H1 (cell line): ENCODE measurements at regions not wholly inside any gene's neighbourhood (a gene's known extent, or its start where the extent isn't known, plus 50 kb on each side); places are given as distances from the start of the nearest gene placed in this dataset.

Source experiments
- CTCF ChIA-PET: fragments of 300-600 bp; sonication (Branson Sonifier 250); formaldehyde crosslinking; loops from one replicate; lab custom pipeline; 2021; ENCODE audit not compliant: partially characterized antibody; lab: Charles Lee
- POLR2A ChIA-PET: fragments of 300-600 bp; sonication (Branson Sonifier 250); formaldehyde crosslinking; loops from one replicate; lab custom pipeline; 2021; ENCODE audit warnings: inconsistent platforms; ENCODE audit not compliant: partially characterized antibody; lab: Charles Lee
- DNase-seq, 2 experiments: peaks; one replicate each; pipeline versions ENCODE4 v3.0.0 to v3.0.0-alpha.2; 2010 to 2022; ENCODE audit warnings: low spot score in 2 of 2, low read depth in 1 of 2, mixed read lengths in 1 of 2
- FAIRE-seq: peaks from 2 replicates; lab custom pipeline; 2011; peaks lifted over from hg19 to GRCh38; lab: Jason Lieb, UNC
- H2AFZ ChIP-seq: 2 replicates; pipeline ENCODE4 v1.8.1; 2012; ENCODE audit warnings: low read length, inconsistent platforms
- H2AK5ac ChIP-seq: 2 replicates; pipeline ENCODE4 v1.6.1; 2013; ENCODE audit warnings: low read depth, low read length
- H2BK120ac ChIP-seq: replicated peaks from 2 replicates; pipeline ENCODE3; 2013; ENCODE audit warnings: low read depth, low read length, inconsistent platforms
- H2BK12ac ChIP-seq: 2 replicates; pipeline ENCODE4 v1.6.1; 2013; ENCODE audit warnings: low read depth, low read length
- H2BK15ac ChIP-seq: 2 replicates; pipeline ENCODE4 v1.6.1; 2013; ENCODE audit warnings: low read length
- H2BK20ac ChIP-seq: 2 replicates; pipeline ENCODE4 v1.6.1; 2013; ENCODE audit warnings: low read length
- H2BK5ac ChIP-seq: 2 replicates; pipeline ENCODE4 v1.6.1; 2013; ENCODE audit warnings: low read depth, low read length
- H3K14ac ChIP-seq: 2 replicates; pipeline ENCODE4 v1.6.1; 2013; ENCODE audit warnings: inconsistent platforms; ENCODE audit not compliant: insufficient read length
- H3K18ac ChIP-seq: 2 replicates; pipeline ENCODE4 v1.6.1; 2013; ENCODE audit warnings: low read length; ENCODE audit errors: extremely low read depth
- H3K23ac ChIP-seq: 2 replicates; pipeline ENCODE4 v1.6.1; 2013; ENCODE audit warnings: inconsistent platforms; ENCODE audit not compliant: insufficient read length
- H3K23me2 ChIP-seq: 2 replicates; pipeline ENCODE4 v1.6.1; 2013; ENCODE audit warnings: low read depth, low read length
- H3K27ac ChIP-seq: 2 replicates; pipeline ENCODE4 v1.6.1; 2011; ENCODE audit warnings: low read depth, low read length, inconsistent platforms
- H3K27me3 ChIP-seq, 4 experiments: replicated peaks in 1 of 4; 1 replicate in 1 of 4; 2 replicates in 3 of 4; pipeline versions ENCODE4 v1.6.1 to v1.8.1; 2011 to 2013; ENCODE audit warnings: low read length in 3 of 4, mild to moderate bottlenecking in 3 of 4, inconsistent platforms in 2 of 4, mixed read lengths in 2 of 4, moderate library complexity in 1 of 4; ENCODE audit not compliant: control insufficient read depth in 3 of 4, insufficient read depth in 3 of 4; ENCODE audit errors: extremely low read depth in 1 of 4
- H3K36me3 ChIP-seq, 4 experiments: 2 replicates each; pipeline versions ENCODE4 v1.6.1 to v1.8.1; 2011 to 2013; ENCODE audit warnings: mild to moderate bottlenecking in 4 of 4, low read length in 3 of 4, moderate library complexity in 2 of 4, control low read depth in 1 of 4, inconsistent platforms in 1 of 4; ENCODE audit not compliant: insufficient read depth in 4 of 4, control insufficient read depth in 2 of 4
- H3K4ac ChIP-seq: replicated peaks from 2 replicates; pipeline ENCODE3; 2013; ENCODE audit warnings: low read length, low read depth, mixed read lengths, inconsistent platforms; ENCODE audit not compliant: insufficient read length
- H3K4me1 ChIP-seq, 4 experiments: replicated peaks in 1 of 4; 1 replicate in 1 of 4; 2 replicates in 3 of 4; pipeline versions ENCODE4 v1.6.1 to v1.8.1; 2011 to 2013; ENCODE audit warnings: low read length in 3 of 4, inconsistent platforms in 2 of 4, mixed read lengths in 1 of 4; ENCODE audit not compliant: insufficient read depth in 4 of 4, control insufficient read depth in 3 of 4
- H3K4me2 ChIP-seq, 2 experiments: 2 replicates each; pipeline versions ENCODE4 v1.6.1 to v1.8.1; 2011 to 2013; ENCODE audit warnings: low read depth in 2 of 2, low read length in 2 of 2, control low read depth in 1 of 2, inconsistent platforms in 1 of 2, mild to moderate bottlenecking in 1 of 2; ENCODE audit not compliant: insufficient read depth in 1 of 2
- H3K4me3 ChIP-seq, 4 experiments: fragments of 200-600, 300-600 bp in 1 of 4; sonication (generic), shearing (Covaris generic), sonication (Bioruptor Twin) in 1 of 4; 2 replicates each; pipeline versions ENCODE4 v1.5.1 to v1.8.1; 2011 to 2016; ENCODE audit warnings: low read length in 4 of 4, low read depth in 3 of 4, control low read depth in 2 of 4, inconsistent platforms in 2 of 4, mild to moderate bottlenecking in 2 of 4, mixed read lengths in 1 of 4, moderate library complexity in 1 of 4; ENCODE audit not compliant: insufficient read depth in 2 of 4; ENCODE audit errors: extremely low read depth in 1 of 4
- H3K56ac ChIP-seq: replicated peaks from 2 replicates; pipeline ENCODE3; 2013; ENCODE audit warnings: low read depth, mild to moderate bottlenecking, mixed read lengths, low read length, inconsistent platforms; ENCODE audit not compliant: insufficient read length
- H3K79me1 ChIP-seq: 2 replicates; pipeline ENCODE4 v1.6.1; 2013; ENCODE audit warnings: low read depth, low read length, control low read depth
- H3K79me2 ChIP-seq, 2 experiments: 2 replicates each; pipeline versions ENCODE4 v1.6.1 to v1.8.1; 2012 to 2013; ENCODE audit warnings: low read length in 2 of 2, mild to moderate bottlenecking in 2 of 2, inconsistent platforms in 1 of 2; ENCODE audit not compliant: insufficient read depth in 2 of 2, control insufficient read depth in 1 of 2
- H3K9ac ChIP-seq, 4 experiments: replicated peaks in 1 of 4; 1 replicate in 1 of 4; 2 replicates in 3 of 4; pipeline versions ENCODE4 v1.6.1 to v1.8.1; 2011 to 2013; ENCODE audit warnings: low read depth in 3 of 4, low read length in 3 of 4, control low read depth in 2 of 4, mild to moderate bottlenecking in 2 of 4, moderate library complexity in 2 of 4, inconsistent platforms in 1 of 4; ENCODE audit errors: extremely low read depth in 1 of 4
- H3K9me3 ChIP-seq, 2 experiments: 2 replicates each; pipeline versions ENCODE4 v1.6.1 to v1.8.1; 2012 to 2013; ENCODE audit warnings: mild to moderate bottlenecking in 2 of 2, moderate library complexity in 2 of 2, control low read depth in 1 of 2, inconsistent platforms in 1 of 2, low read depth in 1 of 2, low read length in 1 of 2, mixed read lengths in 1 of 2; ENCODE audit not compliant: insufficient read depth in 2 of 2
- H4K20me1 ChIP-seq, 2 experiments: replicated peaks in 1 of 2; 2 replicates each; pipeline versions ENCODE3 to v1.8.1; 2011 to 2013; ENCODE audit warnings: inconsistent platforms in 2 of 2, low read length in 2 of 2, mild to moderate bottlenecking in 1 of 2; ENCODE audit not compliant: insufficient read depth in 2 of 2, control insufficient read depth in 1 of 2
- H4K5ac ChIP-seq: 2 replicates; pipeline ENCODE4 v1.6.1; 2013; ENCODE audit warnings: low read length, low read depth, mixed read lengths, inconsistent platforms; ENCODE audit not compliant: insufficient read length
- H4K8ac ChIP-seq: 2 replicates; pipeline ENCODE4 v1.8.0; 2013; ENCODE audit warnings: mild to moderate bottlenecking, moderate library complexity, low read length, inconsistent platforms; ENCODE audit not compliant: insufficient read depth; ENCODE audit errors: extremely low read depth
- H4K91ac ChIP-seq: replicated peaks from 2 replicates; pipeline ENCODE3; 2013; ENCODE audit warnings: low read length, mixed read lengths, inconsistent platforms; ENCODE audit not compliant: insufficient read length
- CEBPB ChIP-seq: IDR thresholded peaks from 2 replicates; pipeline ENCODE4 v1.6.1; 2012; ENCODE audit warnings: low read depth, low read length
- POLR2AphosphoS5 ChIP-seq: IDR thresholded peaks from 2 replicates; pipeline ENCODE4 v1.6.1; 2011; ENCODE audit warnings: low read depth, low read length
- SAP30 ChIP-seq: fragments of 300-600 bp; sonication (generic); IDR thresholded peaks from 2 replicates; pipeline ENCODE4 v1.7.1; 2012; ENCODE audit warnings: low read length, moderate library complexity, mild to moderate bottlenecking, inconsistent platforms; ENCODE audit not compliant: insufficient read depth, insufficient replicate concordance
- TAF1 ChIP-seq: IDR thresholded peaks from 2 replicates; pipeline ENCODE4 v1.6.1; 2011; ENCODE audit warnings: mild to moderate bottlenecking, low read depth, low read length
- WGBS, 2 experiments: shearing (Covaris generic) in 1 of 2; methylation state at CpG; one replicate each; pipeline versions ENCODE4 v1.1.6 to v1.1.7; 2013 to 2015; ENCODE audit warnings: low lambda C conversion rate in 2 of 2, mixed read lengths in 2 of 2, inconsistent platforms in 1 of 2, low coverage in 1 of 2, missing lambda C conversion rate in 1 of 2; ENCODE audit not compliant: insufficient replicate concordance in 2 of 2, insufficient coverage in 1 of 2, insufficient read length in 1 of 2; ENCODE audit errors: extremely low coverage in 1 of 2, missing lambda C conversion rate in 1 of 2; 5-methylcytosine and 5-hydroxymethylcytosine counted together
- TF ChIP-seq, protein P1 (sequence below): IDR thresholded peaks from 2 replicates; pipeline ENCODE4 v1.6.1; 2011; ENCODE audit warnings: low read depth, mild to moderate bottlenecking, low read length; ENCODE audit not compliant: insufficient read depth

DNA sequence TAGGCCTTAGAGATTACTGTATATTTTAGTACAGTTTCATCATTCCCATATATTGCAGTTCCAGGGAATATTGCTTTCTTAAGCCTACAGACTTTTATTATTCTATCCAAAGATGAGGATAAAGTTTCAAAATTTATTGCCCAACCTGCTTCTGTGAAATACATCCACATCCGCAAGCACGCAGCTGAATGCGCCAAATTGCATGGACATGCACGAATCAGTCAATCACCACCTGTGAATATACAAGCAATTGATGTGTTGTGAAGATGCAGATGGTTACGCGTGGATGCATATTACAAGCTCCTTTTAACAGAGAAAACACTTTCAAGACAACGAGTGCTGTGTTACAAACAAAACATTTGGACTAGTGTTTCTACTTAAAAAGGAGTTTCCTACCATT lies 577.8 kb upstream of the PLXNA2 start:
- H3K14ac ChIP-seq: no peak overlapping the region
- TF ChIP-seq, protein P1, sequence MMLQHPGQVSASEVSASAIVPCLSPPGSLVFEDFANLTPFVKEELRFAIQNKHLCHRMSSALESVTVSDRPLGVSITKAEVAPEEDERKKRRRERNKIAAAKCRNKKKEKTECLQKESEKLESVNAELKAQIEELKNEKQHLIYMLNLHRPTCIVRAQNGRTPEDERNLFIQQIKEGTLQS: no peak
- TF ChIP-seq SAP30 (no peak), POLR2AphosphoS5 (no peak), CEBPB (no peak), TAF1 (no peak)

More for the DNA sequence above, 577.8 kb upstream of the PLXNA2 start:
- H3K36me3 ChIP-seq: no peaks in the 10 kb centered on the region
- H3K23ac ChIP-seq: no peak overlapping the region
- H3K27me3 ChIP-seq: no peaks in the 10 kb centered on the region
- no peak for DNase-seq
- no peak overlapping the region for H4K5ac ChIP-seq
- H3K4me2 ChIP-seq: no peak overlapping the region
- H3K4ac ChIP-seq: no peak overlapping the region
- H2BK20ac ChIP-seq: no peak overlapping the region
- H3K9ac ChIP-seq: no peak overlapping the region
- H3K79me2 ChIP-seq: no peaks in the 10 kb centered on the region
- POLR2A ChIA-PET: no interaction called here
- H3K9me3 ChIP-seq: no peaks in the 10 kb centered on the region
- 95% methylated on average over 7 of the region's 7 CpGs; no CpG with 5 or more reads in 1 of the 2 experiments for WGBS, 2 experiments
- H3K23me2 ChIP-seq: 0 out of 2 replicates have a peak, but pooled peaks cover 1% of the 10 kb centered on the region
- H2BK15ac ChIP-seq: no peak overlapping the region
- no peak overlapping the region for H4K8ac ChIP-seq
- H2BK120ac ChIP-seq: no peak overlapping the region
- no peak overlapping the region for H2AFZ ChIP-seq
- CTCF ChIA-PET: no interaction called here
- H3K18ac ChIP-seq: no peak overlapping the region
- no peaks in the 10 kb centered on the region for H4K20me1 ChIP-seq
- H3K79me1 ChIP-seq: no peaks in the 10 kb centered on the region
- H3K4me3 ChIP-seq: no peak overlapping the region
- no peak overlapping the region for H3K27ac ChIP-seq
- no peak overlapping the region for H2BK12ac ChIP-seq
- H2BK5ac ChIP-seq: no peak overlapping the region
- H3K56ac ChIP-seq: no peak overlapping the region
- H3K4me1 ChIP-seq: no peaks in the 10 kb centered on the region
- H2AK5ac ChIP-seq: no peak overlapping the region
- no peak overlapping the region for H4K91ac ChIP-seq
- no peak for FAIRE-seq
